ENCODE measurements at regions not wholly inside any gene's neighbourhood (a gene's known extent, or its start where the extent isn't known, plus 50 kb on each side); places are given as distances from the start of the nearest gene placed in this dataset.

GRCh38 chr6:167227984-167228383 is 63.1 kb upstream of the UNC93A start:
- Histone ChIP-seq H4K5ac (ENCODE audit: insufficient read length, low read depth, low read length) (no peak overlapping the region), H2BK5ac (ENCODE audit: low read depth, low read length) (peak overlapping the region; percentile 3; the same call in 1 of the 2 replicates), H3K23ac (ENCODE audit: insufficient read length) (no peak overlapping the region), H2BK15ac (ENCODE audit: low read length) (no peak overlapping the region), H3K79me1 (ENCODE audit: low read depth, low read length) (no peaks in the 10 kb centered on the region; the same call in 1 of the 2 replicates), H4K91ac (replicated peaks; ENCODE audit: insufficient read length, low read length) (no peak overlapping the region), H3K4ac (replicated peaks; ENCODE audit: insufficient read length, low read depth, low read length) (no peak overlapping the region), H2BK120ac (replicated peaks; ENCODE audit: low read depth, low read length) (no peak overlapping the region), H3K79me2 (ENCODE audit: control insufficient read depth in 1 of 2, insufficient read depth in 2 of 2, low read length in 2 of 2) (peaks cover 15 to 68% of the 10 kb centered on the region in 2 experiments), H3K14ac (ENCODE audit: insufficient read length) (no peak overlapping the region), H3K18ac (ENCODE audit: extremely low read depth, low read length) (peak overlapping the region; percentile 57; the same call in 1 of the 2 replicates), H3K27me3 (replicated peaks in 1 of 4; ENCODE audit: control insufficient read depth in 3 of 4, extremely low read depth in 1 of 4, insufficient read depth in 3 of 4, low read length in 3 of 4) (no peaks in the 10 kb centered on the region), H3K56ac (replicated peaks; ENCODE audit: insufficient read length, low read depth, low read length) (no peak overlapping the region), H3K4me2 (ENCODE audit: insufficient read depth in 1 of 2, low read depth in 2 of 2, low read length in 2 of 2) (peak overlapping the region; percentile 67 to 97), H4K20me1 (replicated peaks in 1 of 2; ENCODE audit: control insufficient read depth in 1 of 2, insufficient read depth in 2 of 2, low read length in 2 of 2) (peaks cover 2% of the 10 kb centered on the region in 2 experiments), H3K4me1 (replicated peaks in 1 of 4; ENCODE audit: control insufficient read depth in 3 of 4, insufficient read depth in 4 of 4, low read length in 3 of 4) (peaks cover 9 to 32% (median 22%) of the 10 kb centered on the region in 4 experiments), H2BK12ac (ENCODE audit: low read depth, low read length) (0 out of 2 replicates have a peak overlapping the region, but pooled peaks have one; percentile 46), H2AK5ac (ENCODE audit: low read depth, low read length) (0 out of 2 replicates have a peak overlapping the region, but pooled peaks have one; percentile 77), H3K4me3 (ENCODE audit: extremely low read depth in 1 of 4, insufficient read depth in 2 of 4, low read depth in 3 of 4, low read length in 4 of 4) (peak overlapping the region; percentile 67 to 90 (median 75)), H2BK20ac (ENCODE audit: low read length) (peak overlapping the region; percentile 88; the same call in 1 of the 2 replicates), H2AFZ (ENCODE audit: low read length) (no peak overlapping the region), H3K23me2 (ENCODE audit: low read depth, low read length) (peaks cover 5% of the 10 kb centered on the region), H3K27ac (ENCODE audit: low read depth, low read length) (no peak overlapping the region), H3K36me3 (ENCODE audit: control insufficient read depth in 2 of 4, insufficient read depth in 4 of 4, low read length in 3 of 4) (peaks cover 0 to 9% (median 3%) of the 10 kb centered on the region in 4 experiments; a peak in 4 of 8 replicates), H4K8ac (ENCODE audit: extremely low read depth, insufficient read depth, low read length) (no peak overlapping the region), H3K9me3 (ENCODE audit: insufficient read depth in 2 of 2, low read depth in 1 of 2, low read length in 1 of 2) (no peaks in the 10 kb centered on the region), H3K9ac (replicated peaks in 1 of 4; ENCODE audit: extremely low read depth in 1 of 4, low read depth in 3 of 4, low read length in 3 of 4) (no peak overlapping the region; a peak in 2 of 7 replicates)
- FAIRE-seq: peak; percentile 89
- WGBS, 2 experiments (ENCODE audit: extremely low coverage in 1 of 2, insufficient coverage in 1 of 2, insufficient read length in 1 of 2, insufficient replicate concordance in 2 of 2, low coverage in 1 of 2, low lambda C conversion rate in 2 of 2, missing lambda C conversion rate in 1 of 2): 3% methylated on average over 7 of the region's 7 CpGs; no CpG with 5 or more reads in 1 of the 2 experiments
- ChIA-PET POLR2A (ENCODE audit: partially characterized antibody) (interaction anchor here (1.3 kb wide), 1 partner anchor 11 kb away, joined by 3 read pairs; no protein-coding TSS in a partner anchor), CTCF (ENCODE audit: partially characterized antibody) (interaction anchor here (1.4 to 6.2 kb wide), 3 partner anchors 19 to 63 kb away, joined by 3 to 28 read pairs (median 5); partner anchors contain the start of gene UNC93A)
- DNase-seq (ENCODE audit: low read depth in 1 of 2, low spot score in 2 of 2): peak; percentile 60 to 70
- TF ChIP-seq NRF1 (IDR thresholded peaks at IDR 0.05; ENCODE audit: low read depth, low read length): no peak
- TF ChIP-seq POU5F1 (IDR thresholded peaks at IDR 0.05; ENCODE audit: low read depth, low read length): no peak
- TF ChIP-seq SP1 (IDR thresholded peaks at IDR 0.05; ENCODE audit: low read depth, low read length): 0 out of 2 replicates have a peak, but pooled peaks have one; percentile 19
- no peak for TF ChIP-seq FOSL1 (IDR thresholded peaks at IDR 0.05; ENCODE audit: insufficient read depth, low read depth, low read length)
- peak; percentile 23; the same call in 1 of the 2 replicates for TF ChIP-seq TBP (IDR thresholded peaks at IDR 0.05; ENCODE audit: low read depth, low read length)
- TF ChIP-seq TAF1 (IDR thresholded peaks at IDR 0.05; ENCODE audit: low read depth, low read length): no peak
- TF ChIP-seq TCF12 (IDR thresholded peaks at IDR 0.05; ENCODE audit: low read depth, low read length): no peak
- TF ChIP-seq ZNF274 (IDR thresholded peaks at IDR 0.05; ENCODE audit: borderline replicate concordance, extremely low read depth, low read length): no peak
- TF ChIP-seq HDAC2 (IDR thresholded peaks at IDR 0.05; ENCODE audit: borderline replicate concordance in 1 of 2, low read depth in 2 of 2, low read length in 2 of 2): peak in 1 of 2 experiments; percentile 11; a peak in 1 of 4 replicates
- no peak for TF ChIP-seq EZH2 (IDR thresholded peaks at IDR 0.05; ENCODE audit: low read depth, low read length, severe bottlenecking)
- peak; percentile 70 for TF ChIP-seq NANOG (IDR thresholded peaks at IDR 0.05; ENCODE audit: insufficient read depth, low read depth, low read length, poor library complexity, severe bottlenecking)

All from H1 (cell line).